DND-41 (cell line): ENCODE measurements at regions not wholly inside any gene's neighbourhood (a gene's known extent, or its start where the extent isn't known, plus 50 kb on each side); places are given as distances from the start of the nearest gene placed in this dataset.

Experiments used
- EZH2 ChIP-seq: IDR thresholded peaks from 3 replicates; pipeline ENCODE4 v1.6.1; 2012; ENCODE audit warnings: borderline replicate concordance, low read depth, mild to moderate bottlenecking, moderate library complexity, low read length, inconsistent platforms; ENCODE audit not compliant: severe bottlenecking
- TF ChIP-seq, protein P1 (sequence below): IDR thresholded peaks from 2 replicates; pipeline ENCODE4 v1.5.1; 2012; ENCODE audit warnings: borderline replicate concordance, low read length, moderate library complexity, mild to moderate bottlenecking; ENCODE audit not compliant: poor library complexity, severe bottlenecking; ENCODE audit errors: extremely low read depth

DNA sequence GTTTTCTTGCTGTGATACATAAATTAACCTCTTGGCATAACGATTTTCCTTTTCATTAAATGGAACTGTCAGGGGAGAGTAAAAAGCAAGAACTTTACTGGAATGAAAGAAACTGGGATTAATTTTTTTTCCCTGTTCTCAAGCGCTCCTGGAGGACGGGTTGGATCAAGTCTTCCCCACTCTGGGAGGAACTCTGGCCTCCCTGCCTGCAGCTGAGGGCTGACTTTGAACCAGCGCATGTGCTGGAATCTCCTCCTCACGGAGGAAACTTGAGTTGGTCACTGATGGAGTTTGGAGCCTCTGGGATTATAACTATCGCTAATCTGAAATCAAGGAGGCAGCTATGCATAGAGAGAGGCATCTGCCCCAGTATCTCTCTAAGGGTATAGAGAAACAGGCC lies 406.4 kb upstream of the TMEM132C start:
- TF ChIP-seq, protein P1, sequence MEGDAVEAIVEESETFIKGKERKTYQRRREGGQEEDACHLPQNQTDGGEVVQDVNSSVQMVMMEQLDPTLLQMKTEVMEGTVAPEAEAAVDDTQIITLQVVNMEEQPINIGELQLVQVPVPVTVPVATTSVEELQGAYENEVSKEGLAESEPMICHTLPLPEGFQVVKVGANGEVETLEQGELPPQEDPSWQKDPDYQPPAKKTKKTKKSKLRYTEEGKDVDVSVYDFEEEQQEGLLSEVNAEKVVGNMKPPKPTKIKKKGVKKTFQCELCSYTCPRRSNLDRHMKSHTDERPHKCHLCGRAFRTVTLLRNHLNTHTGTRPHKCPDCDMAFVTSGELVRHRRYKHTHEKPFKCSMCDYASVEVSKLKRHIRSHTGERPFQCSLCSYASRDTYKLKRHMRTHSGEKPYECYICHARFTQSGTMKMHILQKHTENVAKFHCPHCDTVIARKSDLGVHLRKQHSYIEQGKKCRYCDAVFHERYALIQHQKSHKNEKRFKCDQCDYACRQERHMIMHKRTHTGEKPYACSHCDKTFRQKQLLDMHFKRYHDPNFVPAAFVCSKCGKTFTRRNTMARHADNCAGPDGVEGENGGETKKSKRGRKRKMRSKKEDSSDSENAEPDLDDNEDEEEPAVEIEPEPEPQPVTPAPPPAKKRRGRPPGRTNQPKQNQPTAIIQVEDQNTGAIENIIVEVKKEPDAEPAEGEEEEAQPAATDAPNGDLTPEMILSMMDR, result no peak
- no peak for TF ChIP-seq EZH2
